Inferior parietal cortex (tissue), 1 donor: ENCODE measurements at regions not wholly inside any gene's neighbourhood (a gene's known extent, or its start where the extent isn't known, plus 50 kb on each side); places are given as distances from the start of the nearest gene placed in this dataset.
"Not testable (repeated sequence)": the region's sequence is repeated elsewhere in the genome, so short reads cannot be mapped to it uniquely, and the experiment has no call there.

Source experiments
- DNase-seq: peaks from one replicate; pipeline ENCODE4 v3.0.0-alpha.2; 2016; ENCODE audit errors: extremely low spot score

GRCh38 chr6:132054525-132054924 lies 103.4 kb upstream of the CCN2 start:
- DNase-seq, result no peak

GRCh38 chr6:132053511-132053910 lies 102.3 kb upstream of the CCN2 start:
- no peak for DNase-seq

GRCh38 chr6:132052096-132052495 lies 100.9 kb upstream of the CCN2 start:
- DNase-seq, result no peak

GRCh38 chr6:132045877-132046276 lies 94.7 kb upstream of the CCN2 start:
- DNase-seq, result no peak

GRCh38 chr6:132043148-132043547 lies 92.0 kb upstream of the CCN2 start:
- DNase-seq, result no peak

- DNase-seq, result no peak
Observed at GRCh38 chr6:132041706-132042105, 90.5 kb upstream of the CCN2 start.

- no peak for DNase-seq
Observed at GRCh38 chr6:132028029-132028428, 76.9 kb upstream of the CCN2 start.

GRCh38 chr6:132025468-132025867 lies 74.3 kb upstream of the CCN2 start:
- DNase-seq, result no peak

- DNase-seq, result no peak
Observed at GRCh38 chr6:132023490-132023889, 72.3 kb upstream of the CCN2 start.

- no peak for DNase-seq
Observed at GRCh38 chr6:132021552-132022375, 70.6 kb upstream of the CCN2 start.

- not testable (repeated sequence) for DNase-seq
Observed at GRCh38 chr6:132020918-132021317, 69.7 kb upstream of the CCN2 start.

- no peak for DNase-seq
Observed at GRCh38 chr6:132020138-132020581, 69.0 kb upstream of the CCN2 start.

GRCh38 chr6:132019586-132019985 lies 68.4 kb upstream of the CCN2 start:
- DNase-seq, result no peak

GRCh38 chr6:132017942-132018341 lies 66.8 kb upstream of the CCN2 start:
- no peak for DNase-seq

GRCh38 chr6:132016396-132016795 lies 65.2 kb upstream of the CCN2 start:
- no peak for DNase-seq

GRCh38 chr6:132011582-132011981 lies 60.4 kb upstream of the CCN2 start:
- no peak for DNase-seq

- DNase-seq, result no peak
Observed at GRCh38 chr6:132009175-132009574, 58.0 kb upstream of the CCN2 start.

GRCh38 chr6:132007474-132008190 lies 56.5 kb upstream of the CCN2 start:
- DNase-seq, result no peak

GRCh38 chr6:132005178-132005577 lies 54.0 kb upstream of the CCN2 start:
- DNase-seq, result no peak

GRCh38 chr6:132004668-132005067 lies 53.5 kb upstream of the CCN2 start:
- DNase-seq, result no peak

- DNase-seq, result no peak
Observed at GRCh38 chr6:132003516-132004178, 52.5 kb upstream of the CCN2 start.
